Peyer's patch (tissue), 4 donors: ENCODE measurements at regions not wholly inside any gene's neighbourhood (a gene's known extent, or its start where the extent isn't known, plus 50 kb on each side); places are given as distances from the start of the nearest gene placed in this dataset.

Experiments used
- CTCF ChIP-seq, 6 experiments: fragments of 450-650 bp in 4 of 6; fragments of 200-600 bp in 2 of 6; sonication (generic) in 1 of 6; IDR thresholded peaks; one replicate each; pipeline ENCODE4 v1.5.1; 2017 to 2019; ENCODE audit warnings: antibody characterized with exemption in 6 of 6, mild to moderate bottlenecking in 3 of 6, moderate library complexity in 1 of 6
- POLR2A ChIP-seq, 2 donors: fragments of 450-650 bp; IDR thresholded peaks; one replicate each; pipeline ENCODE4 v1.5.1; 2017; ENCODE audit warnings: antibody characterized with exemption in 2 of 2, mild to moderate bottlenecking in 2 of 2, moderate library complexity in 2 of 2

DNA sequence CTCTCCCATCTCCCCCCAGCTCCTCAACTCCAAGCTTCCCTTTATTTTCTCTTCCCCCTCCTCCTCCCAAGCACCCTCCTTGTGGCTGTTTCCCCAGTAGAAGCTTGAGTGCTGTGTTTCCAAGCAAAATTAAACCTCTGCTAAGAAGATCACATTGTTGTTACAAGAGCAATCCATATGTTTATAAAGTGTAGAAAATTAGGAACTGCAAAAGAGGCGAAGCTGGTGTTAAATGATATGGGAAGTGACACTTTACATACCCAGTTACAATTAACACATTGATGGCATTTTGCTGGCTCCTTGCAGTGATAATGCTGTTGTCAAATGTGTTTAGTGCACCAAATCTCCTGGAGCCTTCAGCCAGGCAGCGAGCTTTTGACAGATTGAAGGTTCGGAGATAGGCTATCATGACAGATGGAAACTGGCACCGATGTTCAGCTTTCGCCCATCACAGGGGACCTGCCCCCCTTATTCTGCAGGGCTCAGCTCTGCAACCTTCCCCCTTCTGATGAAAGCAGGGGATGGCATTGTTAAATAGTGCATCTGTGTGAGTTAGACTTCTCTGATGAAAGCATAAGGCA lies 259.8 kb upstream of the ATP5MC3 start:
- TF ChIP-seq CTCF (IDR thresholded peaks at IDR 0.05) (no peak), POLR2A (IDR thresholded peaks at IDR 0.05) (no peak)
